GM12892 (cell line): ENCODE measurements at regions not wholly inside any gene's neighbourhood (a gene's known extent, or its start where the extent isn't known, plus 50 kb on each side); places are given as distances from the start of the nearest gene placed in this dataset.

Experiments
- POLR2A ChIP-seq: IDR thresholded peaks from 2 replicates; pipeline ENCODE4 v1.6.1; 2011; ENCODE audit warnings: low read depth, low read length, control low read depth
- TAF1 ChIP-seq: IDR thresholded peaks from 2 replicates; pipeline ENCODE4 v1.6.1; 2011; ENCODE audit warnings: low read depth, mild to moderate bottlenecking, control low read depth, low read length, borderline replicate concordance

GRCh38 chr11:104369761-104370160, 205.8 kb upstream of the PDGFD start:
- no peak for TF ChIP-seq POLR2A
- no peak for TF ChIP-seq TAF1
